ENCODE measurements at regions not wholly inside any gene's neighbourhood (a gene's known extent, or its start where the extent isn't known, plus 50 kb on each side); places are given as distances from the start of the nearest gene placed in this dataset.

DNA sequence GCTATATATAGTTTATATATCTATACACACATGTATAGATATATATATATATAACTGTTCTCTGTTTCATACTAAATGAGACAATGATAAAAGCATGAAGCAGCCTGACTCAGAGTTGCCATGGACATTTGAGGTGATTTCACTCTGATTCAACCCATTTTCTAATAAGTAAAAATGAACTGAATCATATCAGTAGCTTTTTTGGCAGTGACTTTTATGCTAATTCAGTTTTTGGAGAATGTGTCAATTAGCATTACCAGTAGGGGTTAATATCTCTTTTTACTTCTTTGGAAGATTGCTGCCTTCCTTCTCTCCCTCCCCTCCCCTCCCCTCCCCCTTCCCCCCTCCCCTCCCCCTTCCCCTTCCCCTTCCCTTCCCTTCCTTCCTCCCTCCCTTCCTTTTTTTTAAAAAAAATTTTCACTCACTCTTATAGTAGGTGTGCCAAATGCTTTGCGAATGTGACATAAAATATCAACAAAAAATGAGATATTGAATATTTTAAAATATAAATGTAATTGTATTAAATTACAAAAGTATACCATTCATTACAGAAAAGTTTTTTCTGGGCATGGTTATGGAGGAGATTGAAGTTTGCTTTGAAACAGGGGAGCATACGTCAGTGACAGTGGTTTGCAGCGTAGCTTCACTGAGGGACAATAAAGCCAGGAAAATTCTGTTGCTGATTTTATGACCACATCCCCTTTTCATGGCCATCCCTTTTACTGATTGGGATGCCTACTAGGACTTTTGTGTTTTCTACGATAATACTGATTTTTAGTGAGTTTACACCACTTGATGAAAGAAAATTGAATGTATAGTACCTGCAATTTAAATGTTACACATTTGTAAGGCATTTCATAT, 64.0 kb upstream of the KLF6 start:
- peak; percentile 67 for DNase-seq (ENCODE audit: low read depth)
- H3K4me3 ChIP-seq (ENCODE audit: low read depth, low read length) = no peak overlapping the region
- TF ChIP-seq, protein P1, sequence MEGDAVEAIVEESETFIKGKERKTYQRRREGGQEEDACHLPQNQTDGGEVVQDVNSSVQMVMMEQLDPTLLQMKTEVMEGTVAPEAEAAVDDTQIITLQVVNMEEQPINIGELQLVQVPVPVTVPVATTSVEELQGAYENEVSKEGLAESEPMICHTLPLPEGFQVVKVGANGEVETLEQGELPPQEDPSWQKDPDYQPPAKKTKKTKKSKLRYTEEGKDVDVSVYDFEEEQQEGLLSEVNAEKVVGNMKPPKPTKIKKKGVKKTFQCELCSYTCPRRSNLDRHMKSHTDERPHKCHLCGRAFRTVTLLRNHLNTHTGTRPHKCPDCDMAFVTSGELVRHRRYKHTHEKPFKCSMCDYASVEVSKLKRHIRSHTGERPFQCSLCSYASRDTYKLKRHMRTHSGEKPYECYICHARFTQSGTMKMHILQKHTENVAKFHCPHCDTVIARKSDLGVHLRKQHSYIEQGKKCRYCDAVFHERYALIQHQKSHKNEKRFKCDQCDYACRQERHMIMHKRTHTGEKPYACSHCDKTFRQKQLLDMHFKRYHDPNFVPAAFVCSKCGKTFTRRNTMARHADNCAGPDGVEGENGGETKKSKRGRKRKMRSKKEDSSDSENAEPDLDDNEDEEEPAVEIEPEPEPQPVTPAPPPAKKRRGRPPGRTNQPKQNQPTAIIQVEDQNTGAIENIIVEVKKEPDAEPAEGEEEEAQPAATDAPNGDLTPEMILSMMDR (IDR thresholded peaks at IDR 0.05; ENCODE audit: insufficient read depth, low read length) = no peak

DNA sequence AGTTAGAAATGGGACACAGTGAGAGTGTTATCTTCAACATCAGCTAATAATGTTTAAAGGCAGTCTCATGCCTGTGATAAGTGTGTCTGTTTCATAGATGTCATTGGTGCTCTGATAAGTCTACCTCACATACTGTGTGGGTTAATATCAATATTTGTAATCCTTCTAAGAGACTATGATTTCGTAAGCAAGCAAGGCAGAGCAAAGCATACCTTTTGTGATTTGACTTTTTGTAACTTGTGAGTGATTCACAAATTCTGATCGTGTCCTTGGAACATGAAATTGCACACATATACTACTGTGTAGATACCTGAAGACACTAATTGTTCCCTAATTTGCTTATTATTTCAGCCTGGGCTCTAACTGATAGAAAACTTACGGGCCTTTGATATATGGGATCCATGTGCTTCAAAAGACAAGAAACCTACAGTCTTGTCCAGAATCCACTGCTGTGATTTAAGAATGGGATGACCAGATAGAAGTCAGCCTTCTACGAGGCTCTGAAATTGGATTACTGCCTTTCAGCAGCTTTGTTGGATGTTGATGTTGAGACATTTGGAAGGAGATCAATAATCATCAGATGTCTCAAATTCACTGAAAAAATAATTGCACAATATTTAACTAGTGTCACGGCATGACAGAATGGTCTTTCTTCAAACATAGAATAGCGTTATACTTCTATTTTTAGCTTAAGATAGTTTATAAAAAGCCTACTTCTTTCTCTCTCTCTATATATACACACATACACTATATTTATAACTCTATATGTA, 63.2 kb upstream of the KLF6 start:
- H3K4me3 ChIP-seq (ENCODE audit: low read depth, low read length) = no peak overlapping the region
- peak; percentile 44 for DNase-seq (ENCODE audit: low read depth)
- TF ChIP-seq, protein P1 (IDR thresholded peaks at IDR 0.05; ENCODE audit: insufficient read depth, low read length) = no peak

DNA sequence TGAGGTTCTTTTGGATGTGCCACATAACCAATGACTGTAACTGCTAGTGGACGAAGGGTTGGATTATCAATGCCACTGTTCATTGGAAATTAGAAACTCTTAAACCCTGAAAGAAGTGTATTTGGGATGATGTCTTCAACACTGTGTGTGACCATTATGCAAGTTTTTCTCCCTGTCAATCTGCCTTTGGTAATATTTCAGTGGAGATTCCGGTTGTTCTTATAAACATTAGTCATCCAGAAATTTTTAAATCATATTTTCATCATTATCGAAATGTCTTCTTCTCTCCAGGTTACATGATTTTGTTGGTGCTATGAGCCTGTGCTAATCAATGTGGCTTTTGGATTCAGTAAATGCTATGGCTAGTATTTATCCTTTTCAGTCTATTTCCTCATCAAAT, 61.7 kb upstream of the KLF6 start:
- no peak for DNase-seq (ENCODE audit: low read depth)
- no peak overlapping the region for H3K4me3 ChIP-seq (ENCODE audit: low read depth, low read length)
- TF ChIP-seq, protein P1 (IDR thresholded peaks at IDR 0.05; ENCODE audit: insufficient read depth, low read length) = no peak

DNA sequence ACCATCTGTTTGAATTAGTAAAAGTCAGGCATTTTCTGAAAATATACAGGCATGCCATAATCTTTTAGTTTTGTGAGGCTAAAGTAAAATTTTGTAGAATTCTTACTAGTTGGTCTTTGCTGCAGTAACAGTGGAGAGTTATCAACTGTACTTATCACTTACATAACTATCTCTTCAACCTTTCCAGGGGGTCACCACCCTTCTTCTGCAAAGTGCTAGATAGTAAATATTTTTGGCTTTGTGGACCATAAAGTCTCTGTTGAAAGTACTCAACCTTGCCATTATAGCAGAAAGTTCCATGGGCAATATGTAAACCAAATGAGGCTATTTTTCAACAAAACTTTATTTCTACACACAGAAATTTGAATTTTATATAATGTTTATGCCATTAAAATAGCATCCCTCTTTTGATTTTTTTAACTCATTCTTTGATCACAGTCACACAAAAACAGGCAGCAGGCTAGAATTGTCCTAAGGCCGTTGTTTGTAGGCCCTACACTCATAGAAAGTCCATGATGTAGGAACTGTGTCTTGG, 59.5 kb upstream of the KLF6 start:
- no peak for DNase-seq (ENCODE audit: low read depth)
- TF ChIP-seq, protein P1 (IDR thresholded peaks at IDR 0.05; ENCODE audit: insufficient read depth, low read length) = no peak
- H3K4me3 ChIP-seq (ENCODE audit: low read depth, low read length) = no peak overlapping the region

DNA sequence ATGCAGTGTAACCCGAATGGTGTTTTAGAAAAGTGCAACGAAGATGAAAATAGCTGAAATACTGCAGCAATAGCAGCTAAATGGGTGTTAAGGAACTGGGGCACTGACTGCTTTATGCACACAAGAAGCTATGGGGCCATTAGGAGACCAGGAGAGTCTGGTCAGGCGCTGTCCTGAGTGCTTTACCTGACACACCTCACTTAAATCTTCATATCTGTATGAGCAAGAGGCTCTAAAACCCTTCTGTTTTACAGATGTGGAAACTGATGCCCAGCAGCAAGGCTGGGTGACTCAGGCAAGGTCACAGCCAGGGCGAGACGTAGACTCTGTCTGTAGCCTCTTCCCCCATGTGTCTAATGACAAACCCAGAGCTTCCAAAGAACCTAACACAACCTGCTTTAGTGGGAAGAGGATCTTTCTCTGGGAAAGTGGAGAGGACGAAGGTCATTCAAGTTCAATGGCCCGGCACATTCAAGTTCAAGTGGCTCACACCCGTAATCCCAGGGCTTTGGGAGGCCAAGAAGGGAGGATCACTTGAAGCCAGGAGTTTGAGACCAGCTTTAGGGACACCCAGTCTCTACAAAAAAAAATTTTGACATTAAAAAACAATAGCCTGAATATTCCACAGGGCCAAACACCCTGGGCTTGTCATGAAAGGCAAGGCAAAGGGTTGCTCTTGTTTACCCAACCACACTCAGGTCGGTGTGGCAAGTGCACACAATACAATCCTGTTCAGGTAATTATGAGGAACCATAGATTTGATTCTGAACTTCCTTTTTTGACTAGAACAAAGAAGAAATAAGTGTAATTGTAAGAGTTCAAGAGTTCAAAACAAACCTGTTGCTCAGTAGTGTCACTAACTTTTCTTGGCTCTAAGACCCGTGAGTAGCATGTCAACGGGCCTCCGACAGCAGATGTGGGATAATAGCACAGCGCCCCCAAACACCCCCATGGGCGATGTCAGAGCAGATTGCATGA, 53.7 kb upstream of the KLF6 start:
- TF ChIP-seq, protein P1 (IDR thresholded peaks at IDR 0.05; ENCODE audit: insufficient read depth, low read length) = no peak
- DNase-seq (ENCODE audit: low read depth) = no peak
- no peak overlapping the region for H3K4me3 ChIP-seq (ENCODE audit: low read depth, low read length)

Measured in fibroblast of the aortic adventitia (primary cell).